ENCODE measurements at regions not wholly inside any gene's neighbourhood (a gene's known extent, or its start where the extent isn't known, plus 50 kb on each side); places are given as distances from the start of the nearest gene placed in this dataset.

- no peaks in the 10 kb centered on the region for H3K4me1 ChIP-seq (ENCODE audit: insufficient read depth, low read length, poor library complexity, severe bottlenecking)
- H3K9me3 ChIP-seq (ENCODE audit: insufficient read depth, low read depth, low read length): no peaks in the 10 kb centered on the region
- no peak overlapping the region for H2AFZ ChIP-seq (ENCODE audit: low read length)
- no peaks in the 10 kb centered on the region for H4K20me1 ChIP-seq (ENCODE audit: insufficient read depth, low read length, poor library complexity, severe bottlenecking)
- no peaks in the 10 kb centered on the region for H3K9me2 ChIP-seq (replicated peaks; ENCODE audit: low read depth, low read length)
- H3K9ac ChIP-seq (ENCODE audit: low read depth, low read length, poor library complexity, severe bottlenecking): no peak overlapping the region
- no peak overlapping the region for H3K4me2 ChIP-seq (ENCODE audit: low read depth, low read length, poor library complexity, severe bottlenecking)
- H3K36me3 ChIP-seq (ENCODE audit: insufficient read depth, low read length): no peaks in the 10 kb centered on the region
- TF ChIP-seq EZH2phosphoT487 (IDR thresholded peaks at IDR 0.05; ENCODE audit: borderline replicate concordance) (no peak), CTCF (conservative IDR thresholded peaks at IDR 0.05; ENCODE audit: low read length) (no peak)
- no peak overlapping the region for H3K4me3 ChIP-seq (ENCODE audit: low read length, poor library complexity, severe bottlenecking)
- H3K27me3 ChIP-seq (ENCODE audit: insufficient read depth, low read length, poor library complexity, severe bottlenecking): no peaks in the 10 kb centered on the region
- no peaks in the 10 kb centered on the region for H3F3A ChIP-seq (ENCODE audit: low read depth)
- H3K79me2 ChIP-seq (ENCODE audit: insufficient read depth, low read length): no peaks in the 10 kb centered on the region
Observed at GRCh38 chr1:204018460-204018859, 54.5 kb upstream of the SOX13 start.
